HEK293 (cell line): ENCODE measurements at regions not wholly inside any gene's neighbourhood (a gene's known extent, or its start where the extent isn't known, plus 50 kb on each side); places are given as distances from the start of the nearest gene placed in this dataset.

Source experiments
- CTCF ChIA-PET: fragments of 350-600 bp; formaldehyde crosslinking; extraction: SDS; loops from one replicate; lab custom pipeline; 2021; ENCODE audit warnings: antibody characterized with exemption; lab: Yijun Ruan, JAX
- POLR2A ChIA-PET: fragments of 300-600 bp; formaldehyde crosslinking; extraction: SDS; loops from one replicate; lab custom pipeline; 2020; ENCODE audit warnings: antibody characterized with exemption, inconsistent platforms; lab: Yijun Ruan, JAX
- H3K27ac ChIP-seq: fragments of 200-500 bp; sonication (Bioruptor generic); 2 replicates; pipeline ENCODE4 v1.5.1; 2014; ENCODE audit warnings: low read depth, low read length, control low read depth, inconsistent platforms; ENCODE audit errors: extremely low read depth
- H3K36me3 ChIP-seq, 2 experiments: fragments of 200-500 bp in 1 of 2; sonication (Bioruptor generic) in 1 of 2; 1 replicate in 1 of 2; 2 replicates in 1 of 2; pipeline ENCODE4 v1.5.1; 2014 to 2017; ENCODE audit warnings: inconsistent platforms in 2 of 2, low read length in 2 of 2; ENCODE audit not compliant: control insufficient read depth in 2 of 2, insufficient read depth in 1 of 2
- H3K4me1 ChIP-seq: fragments of 200-500 bp; sonication (Bioruptor generic); 2 replicates; pipeline ENCODE4 v1.5.1; 2014; ENCODE audit warnings: mild to moderate bottlenecking, low read length, inconsistent platforms; ENCODE audit not compliant: control insufficient read depth, insufficient read depth
- H3K4me3 ChIP-seq: 2 replicates; pipeline ENCODE4 v1.5.1; 2011; ENCODE audit warnings: low read depth, mild to moderate bottlenecking, control low read depth, low read length, moderate library complexity
- H3K9me3 ChIP-seq: fragments of 200-500 bp; sonication (Bioruptor generic); 2 replicates; pipeline ENCODE4 v1.5.1; 2014; ENCODE audit warnings: low read depth, low read length, inconsistent platforms; ENCODE audit not compliant: control insufficient read depth, insufficient read depth
- HOXC10 ChIP-seq: sonication (generic); formaldehyde crosslinking; IDR thresholded peaks from 2 replicates; pipeline ENCODE4 v1.8.1; 2023; ENCODE audit warnings: mild to moderate bottlenecking, missing genetic modification reagents
- SP3 ChIP-seq: fragments of 450-650 bp; formaldehyde crosslinking; IDR thresholded peaks from 2 replicates; pipeline ENCODE4 v1.5.1; 2016; ENCODE audit warnings: missing biosample characterization, missing genetic modification characterization
- TRIM28 ChIP-seq: IDR thresholded peaks from 2 replicates; pipeline ENCODE4 v1.6.1; 2011; ENCODE audit warnings: low read length, control low read depth, borderline replicate concordance
- ZFP3 ChIP-seq: fragments of 450-650 bp; formaldehyde crosslinking; IDR thresholded peaks from 2 replicates; pipeline ENCODE4 v1.5.1; 2016; ENCODE audit warnings: low read depth, missing biosample characterization, missing genetic modification characterization
- ZFP37 ChIP-seq: fragments of 450-650 bp; formaldehyde crosslinking; IDR thresholded peaks from 2 replicates; pipeline ENCODE4 v1.5.1; 2016; ENCODE audit warnings: missing biosample characterization, missing genetic modification characterization
- ZNF266 ChIP-seq: fragments of 450-650 bp; formaldehyde crosslinking; IDR thresholded peaks from 2 replicates; pipeline ENCODE4 v1.5.1; 2016; ENCODE audit warnings: missing biosample characterization, missing genetic modification characterization, low read depth
- ZNF335 ChIP-seq: fragments of 450-650 bp; formaldehyde crosslinking; conservative IDR thresholded peaks from 2 replicates; pipeline ENCODE4 v1.5.1; 2016; ENCODE audit warnings: missing biosample characterization, missing genetic modification characterization
- ZNF354C ChIP-seq: fragments of 450-650 bp; formaldehyde crosslinking; IDR thresholded peaks from 2 replicates; pipeline ENCODE4 v1.5.1; 2016; ENCODE audit warnings: missing biosample characterization, missing genetic modification characterization, low read depth, borderline replicate concordance
- ZNF391 ChIP-seq: fragments of 450-650 bp; formaldehyde crosslinking; IDR thresholded peaks from 2 replicates; pipeline ENCODE4 v1.5.1; 2016; ENCODE audit warnings: low read depth, missing biosample characterization, missing genetic modification characterization, borderline replicate concordance
- ZNF585B ChIP-seq: fragments of 450-650 bp; formaldehyde crosslinking; IDR thresholded peaks from 2 replicates; pipeline ENCODE4 v1.5.1; 2016; ENCODE audit warnings: missing biosample characterization, missing genetic modification characterization
- ZNF776 ChIP-seq: fragments of 450-650 bp; formaldehyde crosslinking; IDR thresholded peaks from 2 replicates; pipeline ENCODE4 v1.5.0; 2017; ENCODE audit warnings: missing biosample characterization, missing genetic modification characterization, borderline replicate concordance
- ZNF785 ChIP-seq: fragments of 450-650 bp; formaldehyde crosslinking; IDR thresholded peaks from 2 replicates; pipeline ENCODE4 v1.5.1; 2016; ENCODE audit warnings: missing biosample characterization, missing genetic modification characterization
- TF ChIP-seq, protein P1 (sequence below): fragments of 450-650 bp; formaldehyde crosslinking; IDR thresholded peaks from 2 replicates; pipeline ENCODE4 v1.5.1; 2016; ENCODE audit warnings: missing biosample characterization, missing genetic modification characterization
- TF ChIP-seq, protein P2 (sequence below): fragments of 450-650 bp; IDR thresholded peaks from 2 replicates; pipeline ENCODE4 v1.5.1; 2018; ENCODE audit warnings: missing biosample characterization, mild to moderate bottlenecking, missing genetic modification characterization
- TF ChIP-seq, protein P3 (sequence below): fragments of 450-650 bp; formaldehyde crosslinking; optimal IDR thresholded peaks from 2 replicates; pipeline ENCODE3; 2016; ENCODE audit warnings: missing biosample characterization, mild to moderate bottlenecking, missing genetic modification characterization
- TF ChIP-seq, protein P4 (sequence below): fragments of 450-650 bp; formaldehyde crosslinking; IDR thresholded peaks from 2 replicates; pipeline ENCODE4 v1.5.1; 2017; ENCODE audit warnings: missing biosample characterization, mild to moderate bottlenecking, missing genetic modification characterization, moderate library complexity

DNA sequence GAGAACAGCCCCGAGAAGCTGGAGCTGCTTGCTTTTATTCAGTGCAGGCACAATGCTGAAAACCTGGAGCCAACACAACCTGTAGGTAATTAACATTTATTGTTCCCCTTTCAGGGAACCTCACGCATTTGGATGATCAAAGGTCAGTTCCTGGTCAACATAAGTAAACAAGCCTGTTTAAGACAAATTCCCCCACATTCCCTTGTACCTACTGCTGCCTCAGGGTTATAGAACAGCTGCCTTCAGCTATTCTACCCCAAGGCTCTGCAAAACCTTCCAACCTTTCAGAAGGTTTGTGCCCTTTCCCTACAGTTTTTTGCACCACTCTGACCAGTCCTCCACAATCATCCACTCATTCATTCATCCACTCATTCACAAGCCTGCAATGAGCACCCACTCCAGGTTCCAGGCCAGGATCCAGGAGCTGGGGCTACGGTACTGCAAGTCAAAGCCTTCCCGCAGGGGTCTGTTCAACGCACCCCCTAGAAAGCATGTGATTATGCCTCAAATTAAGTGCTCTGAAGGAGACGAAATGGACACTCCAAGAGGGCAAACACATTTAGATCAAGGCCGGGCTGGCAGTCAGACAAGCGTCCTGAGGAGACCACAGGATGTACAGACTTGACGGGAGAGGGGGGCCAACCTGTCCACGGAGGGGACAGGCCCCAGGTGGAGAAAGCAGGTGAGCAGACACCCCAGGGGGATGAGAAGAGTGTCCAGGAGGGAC lies 683.9 kb downstream of the MATN1 start:
- Histone ChIP-seq H3K4me1 (no peaks in the 10 kb centered on the region), H3K4me3 (no peak overlapping the region), H3K36me3 (no peaks in the 10 kb centered on the region), H3K9me3 (no peaks in the 10 kb centered on the region), H3K27ac (no peak overlapping the region)
- POLR2A ChIA-PET: no interaction called here
- CTCF ChIA-PET: no interaction called here
- TF ChIP-seq TRIM28 (no peak), ZNF354C (no peak), ZNF785 (tag by site-specific recombination) (no peak), ZNF335 (tag by site-specific recombination) (no peak), ZNF266 (no peak), ZNF585B (no peak), ZFP37 (tag by site-specific recombination) (no peak), ZNF776 (tag by site-specific recombination) (no peak), HOXC10 (CRISPR knock-in tag) (no peak), ZFP3 (no peak), ZNF391 (no peak), SP3 (tag by site-specific recombination) (no peak)
- TF ChIP-seq, protein P1, sequence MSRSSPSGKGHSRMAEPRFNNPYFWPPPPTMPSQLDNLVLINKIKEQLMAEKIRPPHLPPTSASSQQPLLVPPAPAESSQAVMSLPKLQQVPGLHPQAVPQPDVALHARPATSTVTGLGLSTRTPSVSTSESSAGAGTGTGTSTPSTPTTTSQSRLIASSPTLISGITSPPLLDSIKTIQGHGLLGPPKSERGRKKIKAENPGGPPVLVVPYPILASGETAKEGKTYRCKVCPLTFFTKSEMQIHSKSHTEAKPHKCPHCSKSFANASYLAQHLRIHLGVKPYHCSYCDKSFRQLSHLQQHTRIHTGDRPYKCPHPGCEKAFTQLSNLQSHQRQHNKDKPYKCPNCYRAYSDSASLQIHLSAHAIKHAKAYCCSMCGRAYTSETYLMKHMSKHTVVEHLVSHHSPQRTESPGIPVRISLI (tag by site-specific recombination): no peak
- TF ChIP-seq, protein P2, sequence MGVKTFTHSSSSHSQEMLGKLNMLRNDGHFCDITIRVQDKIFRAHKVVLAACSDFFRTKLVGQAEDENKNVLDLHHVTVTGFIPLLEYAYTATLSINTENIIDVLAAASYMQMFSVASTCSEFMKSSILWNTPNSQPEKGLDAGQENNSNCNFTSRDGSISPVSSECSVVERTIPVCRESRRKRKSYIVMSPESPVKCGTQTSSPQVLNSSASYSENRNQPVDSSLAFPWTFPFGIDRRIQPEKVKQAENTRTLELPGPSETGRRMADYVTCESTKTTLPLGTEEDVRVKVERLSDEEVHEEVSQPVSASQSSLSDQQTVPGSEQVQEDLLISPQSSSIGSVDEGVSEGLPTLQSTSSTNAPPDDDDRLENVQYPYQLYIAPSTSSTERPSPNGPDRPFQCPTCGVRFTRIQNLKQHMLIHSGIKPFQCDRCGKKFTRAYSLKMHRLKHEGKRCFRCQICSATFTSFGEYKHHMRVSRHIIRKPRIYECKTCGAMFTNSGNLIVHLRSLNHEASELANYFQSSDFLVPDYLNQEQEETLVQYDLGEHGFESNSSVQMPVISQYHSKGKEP: no peak
- TF ChIP-seq, protein P3, sequence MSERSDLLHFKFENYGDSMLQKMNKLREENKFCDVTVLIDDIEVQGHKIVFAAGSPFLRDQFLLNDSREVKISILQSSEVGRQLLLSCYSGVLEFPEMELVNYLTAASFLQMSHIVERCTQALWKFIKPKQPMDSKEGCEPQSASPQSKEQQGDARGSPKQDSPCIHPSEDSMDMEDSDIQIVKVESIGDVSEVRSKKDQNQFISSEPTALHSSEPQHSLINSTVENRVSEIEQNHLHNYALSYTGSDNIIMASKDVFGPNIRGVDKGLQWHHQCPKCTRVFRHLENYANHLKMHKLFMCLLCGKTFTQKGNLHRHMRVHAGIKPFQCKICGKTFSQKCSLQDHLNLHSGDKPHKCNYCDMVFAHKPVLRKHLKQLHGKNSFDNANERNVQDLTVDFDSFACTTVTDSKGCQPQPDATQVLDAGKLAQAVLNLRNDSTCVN (tag by site-specific recombination): no peak

DNA sequence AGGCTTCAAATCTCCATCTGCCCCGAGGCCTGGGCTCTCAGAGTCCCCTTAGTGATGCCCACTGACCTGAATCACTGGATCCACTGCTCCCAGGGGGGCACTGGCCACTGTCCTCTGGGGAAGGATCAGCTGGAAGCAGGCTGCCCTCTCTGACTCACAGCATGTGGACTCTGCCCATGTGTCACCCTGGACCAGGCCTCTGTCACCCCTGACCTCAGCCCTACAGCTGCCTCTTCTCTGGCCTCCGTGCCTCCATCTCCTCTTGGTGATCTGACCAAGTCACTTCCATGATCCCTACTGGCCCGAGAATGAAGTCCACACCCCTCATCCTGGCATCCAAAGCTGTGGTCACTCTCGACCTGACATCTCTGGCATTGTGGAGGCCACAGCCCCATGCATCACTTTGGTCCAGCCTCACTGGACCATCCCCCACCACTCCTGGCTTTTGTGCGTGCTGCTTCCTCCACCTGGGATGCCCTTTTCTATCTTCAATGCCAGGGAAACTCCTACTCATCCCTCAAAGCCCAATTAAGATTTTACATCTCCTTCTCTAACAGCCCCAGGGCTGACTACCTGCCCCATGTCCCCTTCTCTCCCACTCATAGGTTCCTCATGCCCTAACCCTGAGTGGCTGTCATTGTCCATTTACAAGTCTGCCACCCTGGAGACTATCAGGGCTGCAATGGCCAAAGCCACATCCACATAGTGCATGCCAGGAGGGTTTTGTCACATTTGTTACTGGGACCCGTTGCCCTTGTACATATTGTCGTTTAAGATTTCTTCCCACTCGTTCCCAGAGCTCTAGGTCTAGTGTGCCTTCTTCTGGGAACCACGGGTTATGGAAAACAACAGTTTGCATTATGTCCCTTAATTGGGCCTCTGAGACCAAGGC lies 685.0 kb downstream of the MATN1 start:
- TF ChIP-seq, protein P4, sequence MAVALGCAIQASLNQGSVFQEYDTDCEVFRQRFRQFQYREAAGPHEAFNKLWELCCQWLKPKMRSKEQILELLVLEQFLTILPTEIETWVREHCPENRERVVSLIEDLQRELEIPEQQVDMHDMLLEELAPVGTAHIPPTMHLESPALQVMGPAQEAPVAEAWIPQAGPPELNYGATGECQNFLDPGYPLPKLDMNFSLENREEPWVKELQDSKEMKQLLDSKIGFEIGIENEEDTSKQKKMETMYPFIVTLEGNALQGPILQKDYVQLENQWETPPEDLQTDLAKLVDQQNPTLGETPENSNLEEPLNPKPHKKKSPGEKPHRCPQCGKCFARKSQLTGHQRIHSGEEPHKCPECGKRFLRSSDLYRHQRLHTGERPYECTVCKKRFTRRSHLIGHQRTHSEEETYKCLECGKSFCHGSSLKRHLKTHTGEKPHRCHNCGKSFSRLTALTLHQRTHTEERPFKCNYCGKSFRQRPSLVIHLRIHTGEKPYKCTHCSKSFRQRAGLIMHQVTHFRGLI (tag by site-specific recombination): no peak
- TF ChIP-seq, protein P2: no peak
- peak; percentile 81 for TF ChIP-seq ZFP3
- CTCF ChIA-PET: no interaction called here
- H3K9me3 ChIP-seq: no peaks in the 10 kb centered on the region
- H3K4me3 ChIP-seq: no peak overlapping the region
- H3K36me3 ChIP-seq: no peaks in the 10 kb centered on the region
- no peak overlapping the region for H3K27ac ChIP-seq
- POLR2A ChIA-PET: no interaction called here
- H3K4me1 ChIP-seq: 0 out of 2 replicates have a peak, but pooled peaks cover 2% of the 10 kb centered on the region
